EL (cell line): ENCODE measurements at regions not wholly inside any gene's neighbourhood (a gene's known extent, or its start where the extent isn't known, plus 50 kb on each side); places are given as distances from the start of the nearest gene placed in this dataset.
"Not testable (repeated sequence)": the region's sequence is repeated elsewhere in the genome, so short reads cannot be mapped to it uniquely, and the experiment has no call there.

ENCODE experiments used
- DNase-seq: peaks from one replicate; pipeline ENCODE4 v3.0.0-alpha.2; 2016

DNA sequence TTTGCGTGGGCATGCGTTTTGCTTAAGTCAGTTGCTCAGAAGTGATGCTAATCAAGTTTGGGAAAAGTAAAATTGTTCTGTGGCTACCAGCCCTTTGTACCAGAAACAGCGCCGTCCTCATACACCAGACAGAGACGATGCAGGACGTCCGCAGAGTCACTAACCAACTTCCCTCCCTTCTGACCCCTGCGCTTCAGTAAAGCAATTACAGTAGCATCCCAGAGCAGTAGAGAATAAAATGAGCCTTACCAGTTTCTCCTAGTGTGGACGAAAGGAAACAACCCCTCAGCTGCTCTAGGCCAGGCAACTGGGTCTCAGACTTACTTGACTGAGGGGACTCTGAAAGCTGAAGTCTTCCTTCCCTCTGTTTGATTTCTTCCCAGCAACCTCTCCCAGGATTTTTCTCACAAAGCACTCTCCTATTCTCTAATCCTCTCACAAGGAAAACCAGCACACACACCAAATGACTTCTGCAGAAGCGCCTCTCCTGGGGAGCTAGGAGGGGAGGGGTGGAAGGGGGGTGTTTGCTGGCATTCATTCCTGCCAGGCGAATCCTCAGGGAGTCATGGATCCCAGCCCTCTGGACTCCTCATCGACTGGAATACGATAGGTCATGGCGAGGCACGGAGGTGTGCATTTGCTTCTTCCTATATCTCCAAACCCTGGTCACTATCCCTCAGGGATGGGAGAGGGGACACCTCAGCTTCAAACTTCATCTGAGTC lies 56.0 kb upstream of the MID1 start:
- DNase-seq, result no peak

DNA sequence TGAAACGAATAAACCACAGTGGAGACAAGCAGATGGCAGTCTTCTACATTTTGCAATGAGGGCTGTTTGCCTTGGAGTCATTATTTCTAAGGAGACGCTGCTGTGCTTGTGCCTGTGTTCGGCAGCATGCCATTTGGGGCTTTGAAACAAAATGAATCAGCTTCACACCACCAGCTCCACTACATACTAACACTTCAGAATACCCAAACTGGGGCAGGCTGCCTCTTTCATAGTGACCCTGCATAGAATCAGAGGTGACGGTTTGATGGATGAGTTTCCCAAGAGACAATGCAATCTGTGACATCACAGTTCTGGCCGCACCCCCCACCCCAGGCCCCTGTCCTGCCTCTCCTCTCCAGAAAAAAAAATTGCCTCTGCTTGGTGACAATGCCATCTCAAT lies 57.1 kb upstream of the MID1 start:
- no peak for DNase-seq

GRCh38 chrX:10679387-10679786 lies 59.0 kb upstream of the MID1 start:
- DNase-seq, result no peak

DNA sequence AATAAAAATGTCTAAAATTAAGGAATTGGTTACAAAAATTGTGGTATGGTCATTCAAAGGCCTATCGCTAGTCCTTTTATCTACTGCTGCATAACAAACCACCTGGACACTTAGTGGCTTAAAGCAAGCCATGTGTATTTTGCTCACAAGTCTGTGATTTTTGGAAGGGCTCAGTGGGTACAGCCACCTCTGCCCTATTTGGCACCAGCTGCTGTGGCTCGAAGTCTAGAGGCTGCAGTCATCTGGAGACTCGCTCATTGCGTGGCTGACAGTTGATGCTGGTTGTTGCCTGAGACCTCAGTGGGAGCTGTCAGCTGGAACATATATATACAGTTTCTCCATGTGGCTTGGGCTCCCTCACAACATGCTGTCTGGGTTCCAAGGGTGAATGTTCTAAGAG lies 60.8 kb upstream of the MID1 start:
- no peak for DNase-seq

- not testable (repeated sequence) for DNase-seq
Measured at GRCh38 chrX:10683631-10684030, 63.2 kb upstream of the MID1 start.

- DNase-seq, result peak; percentile 49
Measured at GRCh38 chrX:10685923-10686595, 65.7 kb upstream of the MID1 start.

DNA sequence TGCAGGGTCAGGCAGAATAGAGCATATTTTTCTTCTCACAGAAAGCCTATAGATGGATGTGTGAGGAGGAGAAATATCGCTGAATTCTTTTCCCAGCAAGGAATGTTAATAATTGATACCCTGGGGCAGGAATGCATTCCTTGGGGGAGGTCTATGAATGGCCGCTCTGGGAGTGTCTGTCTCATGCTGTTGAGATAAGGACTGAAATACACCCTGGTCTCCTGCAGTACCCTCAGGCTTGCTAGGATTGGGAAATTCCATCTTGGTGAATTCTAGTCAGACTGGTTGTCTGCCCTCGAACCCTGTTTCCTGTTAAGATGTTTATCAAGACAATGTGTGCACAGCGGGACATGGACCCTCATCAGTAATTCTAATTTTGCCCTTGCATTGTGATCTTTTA lies 71.4 kb upstream of the MID1 start:
- peak; percentile 5 for DNase-seq

DNA sequence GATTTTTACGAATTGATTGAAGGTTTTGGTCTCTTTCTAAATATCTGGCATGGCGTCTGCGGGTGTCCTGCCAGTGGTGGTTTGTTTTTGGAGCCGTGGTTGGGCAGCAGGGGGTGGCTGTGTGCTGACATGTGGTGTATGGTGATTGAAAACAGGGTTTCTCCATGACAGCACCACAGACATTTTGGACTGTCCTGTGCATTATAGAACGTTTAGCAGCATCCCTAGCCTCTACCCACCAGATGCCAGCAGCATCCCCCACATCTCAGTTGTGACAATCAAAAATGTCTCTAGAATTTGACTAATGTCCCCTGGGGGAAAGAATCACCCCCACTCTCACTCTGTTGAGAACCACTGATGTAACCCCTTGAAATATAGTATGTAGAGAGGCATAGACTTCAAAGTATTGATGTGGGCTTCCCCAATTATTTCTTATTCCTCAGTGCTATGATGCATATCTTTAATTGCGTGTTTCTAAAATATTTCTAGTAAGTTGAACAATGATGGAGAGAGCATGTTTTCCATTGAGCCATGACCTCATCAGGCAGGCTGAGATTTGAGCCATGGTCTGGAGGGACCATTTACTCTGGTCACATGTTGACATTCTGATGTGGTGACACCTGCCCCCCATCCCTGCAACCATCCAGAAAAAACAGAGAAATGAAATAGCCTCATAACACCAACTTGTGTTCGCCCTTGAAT lies 77.4 kb upstream of the MID1 start:
- no peak for DNase-seq

GRCh38 chrX:10698318-10698640 lies 77.9 kb upstream of the MID1 start:
- no peak for DNase-seq

DNA sequence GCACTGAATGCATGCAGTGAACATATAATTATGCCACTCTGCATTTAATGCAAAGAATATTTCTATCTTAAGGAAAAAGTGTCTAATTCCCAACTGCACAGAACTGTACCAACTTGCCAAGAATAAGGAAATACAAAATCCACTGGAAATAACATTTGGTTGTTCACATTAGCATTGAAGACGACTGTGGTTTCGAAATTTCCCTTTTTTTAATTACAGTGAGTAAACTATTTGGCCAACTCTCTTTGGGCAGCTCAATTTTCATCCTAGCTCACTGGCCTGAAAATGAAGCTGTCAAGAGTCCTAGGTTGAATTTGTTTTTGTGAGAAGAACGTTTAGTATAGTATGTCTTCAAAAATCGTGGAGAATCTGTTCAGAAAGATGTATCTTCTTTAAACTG lies 81.6 kb upstream of the MID1 start:
- DNase-seq, result no peak

- not testable (repeated sequence) for DNase-seq
Measured at GRCh38 chrX:10706342-10706741, 86.0 kb upstream of the MID1 start.

GRCh38 chrX:10707773-10708172 lies 87.4 kb upstream of the MID1 start:
- no peak for DNase-seq

GRCh38 chrX:10709276-10709675 lies 88.9 kb upstream of the MID1 start:
- no peak for DNase-seq

- DNase-seq, result no peak
Measured at GRCh38 chrX:10714531-10714930, 94.1 kb upstream of the MID1 start.

- peak; percentile 50 for DNase-seq
Measured at GRCh38 chrX:10722851-10723250, 102.5 kb upstream of the MID1 start.

DNA sequence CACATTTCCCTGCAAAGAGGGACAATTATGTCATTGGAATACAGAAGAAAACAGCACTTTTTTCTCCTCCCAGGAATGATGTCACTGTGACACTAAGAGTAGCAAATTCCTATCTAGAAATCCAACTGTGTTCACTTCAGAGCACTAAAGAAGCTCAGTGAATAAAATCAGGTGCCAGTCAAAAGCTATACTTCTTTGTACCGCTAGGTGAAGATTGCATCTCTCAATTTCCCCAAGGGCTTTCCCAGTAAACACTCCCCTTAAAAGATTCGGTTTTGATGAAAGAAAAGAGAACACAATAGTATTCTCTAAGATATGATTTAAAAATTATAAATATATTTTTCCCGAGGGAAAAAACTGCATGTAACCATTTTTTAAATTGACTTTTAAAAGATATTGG lies 104.7 kb upstream of the MID1 start:
- no peak for DNase-seq

GRCh38 chrX:10726647-10727046 lies 106.3 kb upstream of the MID1 start:
- peak; percentile 79 for DNase-seq

- no peak for DNase-seq
Measured at GRCh38 chrX:10728806-10729389, 108.5 kb upstream of the MID1 start.

DNA sequence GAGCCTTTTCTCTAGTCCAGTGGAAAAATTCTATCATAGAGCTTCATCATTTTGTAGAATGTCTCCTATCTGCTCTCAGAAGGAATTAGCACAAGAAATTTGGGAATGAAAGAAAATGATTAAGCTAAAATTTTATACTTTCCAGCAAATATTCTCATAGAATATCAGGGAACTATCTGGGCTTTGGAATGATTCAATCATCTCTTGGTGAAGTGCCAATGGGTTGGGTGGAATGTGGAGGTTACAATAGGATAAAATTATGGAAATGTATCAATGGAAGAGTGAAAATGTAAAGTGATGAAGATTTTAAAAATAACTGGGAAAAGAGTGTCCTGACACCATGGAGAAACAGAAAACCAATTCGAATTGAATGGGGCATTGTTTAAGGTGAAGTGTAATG lies 119.0 kb upstream of the MID1 start:
- DNase-seq, result peak; percentile 50

DNA sequence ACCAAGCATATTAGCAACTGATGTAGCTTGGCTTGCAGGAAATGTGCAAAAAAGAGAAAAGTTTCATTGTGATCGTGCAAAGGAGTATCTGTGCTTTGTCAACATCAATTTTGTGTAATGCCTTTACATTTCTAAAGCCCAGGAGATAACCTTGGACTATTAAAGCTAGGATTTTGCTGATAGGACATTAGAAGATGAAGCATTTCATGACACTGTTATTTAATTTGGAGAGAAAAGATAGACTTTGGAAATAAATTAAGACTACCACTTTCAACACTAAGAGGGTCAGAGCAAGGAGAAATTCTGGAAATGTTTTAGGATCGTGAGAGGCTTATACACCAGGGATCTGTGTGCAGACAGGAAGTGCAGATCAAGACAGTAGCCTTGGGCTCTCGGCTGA lies 120.6 kb upstream of the MID1 start:
- no peak for DNase-seq

GRCh38 chrX:10741550-10741949 lies 121.2 kb upstream of the MID1 start:
- peak; percentile 50 for DNase-seq

GRCh38 chrX:10743476-10743875 lies 123.1 kb upstream of the MID1 start:
- no peak for DNase-seq

DNA sequence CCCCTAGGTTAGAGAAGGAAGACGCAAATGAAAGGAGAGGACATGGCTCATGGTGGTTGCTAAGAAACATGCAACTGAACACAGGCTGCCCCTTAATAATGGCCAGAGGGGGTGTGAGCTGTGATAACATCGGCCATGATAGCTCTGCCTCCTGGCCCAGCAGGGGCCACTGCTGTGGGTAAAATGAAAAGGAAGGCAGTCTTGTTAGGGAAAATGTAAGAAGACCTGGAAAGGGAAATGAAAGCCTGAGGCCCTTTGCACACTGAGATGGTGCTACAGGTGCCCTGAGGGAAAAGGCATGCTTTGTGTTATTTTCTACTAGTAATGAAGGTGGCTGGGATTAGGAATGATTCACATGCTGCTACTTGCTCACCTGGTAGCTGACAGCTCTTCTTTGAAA lies 123.6 kb upstream of the MID1 start:
- no peak for DNase-seq

DNA sequence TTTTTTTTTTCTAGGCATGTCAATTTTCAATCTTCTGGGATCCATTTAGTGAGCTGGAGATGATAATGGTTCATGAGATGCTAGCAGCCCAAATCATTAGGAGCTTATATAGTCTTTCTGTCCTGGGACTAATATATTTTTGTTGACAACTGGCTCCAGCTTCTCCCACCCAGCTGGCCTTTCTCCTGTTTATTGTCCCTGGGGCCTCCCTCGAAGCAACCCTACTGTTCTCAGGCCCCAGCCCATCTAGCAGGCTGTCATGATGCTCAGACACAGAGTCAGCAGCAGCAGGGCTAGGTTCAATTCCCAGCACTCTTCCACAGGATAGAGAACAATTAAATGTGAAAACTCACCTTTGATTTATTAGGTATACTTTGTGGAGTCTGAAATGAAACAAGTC lies 127.6 kb upstream of the MID1 start:
- no peak for DNase-seq
